ENCODE measurements at regions not wholly inside any gene's neighbourhood (a gene's known extent, or its start where the extent isn't known, plus 50 kb on each side); places are given as distances from the start of the nearest gene placed in this dataset.
A peak's percentile ranks its signal among the peaks of the same experiment; 100 is the strongest.

GRCh38 chr9:88757406-88758010 is 222.5 kb downstream of the NXNL2 start:
- no peak for DNase-seq

- DNase-seq, result no peak
Measured at GRCh38 chr9:88759364-88759763, 224.4 kb downstream of the NXNL2 start.

GRCh38 chr9:88766778-88767503 is 224.3 kb upstream of the S1PR3 start:
- no peak for DNase-seq

GRCh38 chr9:88767504-88767790 is 223.8 kb upstream of the S1PR3 start:
- DNase-seq, result no peak

GRCh38 chr9:88772575-88772974 is 218.7 kb upstream of the S1PR3 start:
- DNase-seq, result no peak

GRCh38 chr9:88773126-88773525 is 218.1 kb upstream of the S1PR3 start:
- no peak for DNase-seq

- DNase-seq, result no peak
Measured at GRCh38 chr9:88773627-88774244, 217.5 kb upstream of the S1PR3 start.

- DNase-seq, result no peak
Measured at GRCh38 chr9:88775037-88775471, 216.2 kb upstream of the S1PR3 start.

- DNase-seq, result no peak
Measured at GRCh38 chr9:88775559-88775958, 215.7 kb upstream of the S1PR3 start.

- no peak for DNase-seq
Measured at GRCh38 chr9:88775966-88776365, 215.3 kb upstream of the S1PR3 start.

GRCh38 chr9:88776717-88777497 is 214.4 kb upstream of the S1PR3 start:
- DNase-seq, result no peak

- peak; percentile 61 for DNase-seq
Measured at GRCh38 chr9:88777498-88778312, 213.6 kb upstream of the S1PR3 start.

GRCh38 chr9:88781628-88782391 is 209.5 kb upstream of the S1PR3 start:
- no peak for DNase-seq

GRCh38 chr9:88782931-88783710 is 208.1 kb upstream of the S1PR3 start:
- no peak for DNase-seq

- DNase-seq, result no peak
Measured at GRCh38 chr9:88783711-88784083, 207.6 kb upstream of the S1PR3 start.

GRCh38 chr9:88784960-88785359 is 206.3 kb upstream of the S1PR3 start:
- DNase-seq, result no peak

- no peak for DNase-seq
Measured at GRCh38 chr9:88786291-88787079, 204.8 kb upstream of the S1PR3 start.

- DNase-seq, result no peak
Measured at GRCh38 chr9:88789785-88790184, 201.5 kb upstream of the S1PR3 start.

GRCh38 chr9:88791105-88791805 is 200.0 kb upstream of the S1PR3 start:
- no peak for DNase-seq

Data from left kidney (tissue), 1 donor.